Hepatocyte (in vitro differentiated cells): ENCODE measurements at regions not wholly inside any gene's neighbourhood (a gene's known extent, or its start where the extent isn't known, plus 50 kb on each side); places are given as distances from the start of the nearest gene placed in this dataset.

ENCODE experiments used
- CTCF ChIP-seq: fragments of 200-600 bp; sonication (generic); IDR thresholded peaks from 2 replicates; pipeline ENCODE4 v1.5.1; 2016; ENCODE audit warnings: antibody characterized with exemption, mild to moderate bottlenecking; ENCODE audit not compliant: poor library complexity
- EZH2 ChIP-seq: fragments of 200-600 bp; sonication (generic); IDR thresholded peaks from 2 replicates; pipeline ENCODE4 v1.6.1; 2016; ENCODE audit warnings: antibody characterized with exemption, mild to moderate bottlenecking, borderline replicate concordance
- EZH2phosphoT487 ChIP-seq: fragments of 200-600 bp; sonication (generic); IDR thresholded peaks from one replicate; pipeline ENCODE4 v1.6.1; 2018; ENCODE audit warnings: antibody characterized with exemption, mild to moderate bottlenecking, low read depth, moderate library complexity; ENCODE audit not compliant: unreplicated experiment, severe bottlenecking

DNA sequence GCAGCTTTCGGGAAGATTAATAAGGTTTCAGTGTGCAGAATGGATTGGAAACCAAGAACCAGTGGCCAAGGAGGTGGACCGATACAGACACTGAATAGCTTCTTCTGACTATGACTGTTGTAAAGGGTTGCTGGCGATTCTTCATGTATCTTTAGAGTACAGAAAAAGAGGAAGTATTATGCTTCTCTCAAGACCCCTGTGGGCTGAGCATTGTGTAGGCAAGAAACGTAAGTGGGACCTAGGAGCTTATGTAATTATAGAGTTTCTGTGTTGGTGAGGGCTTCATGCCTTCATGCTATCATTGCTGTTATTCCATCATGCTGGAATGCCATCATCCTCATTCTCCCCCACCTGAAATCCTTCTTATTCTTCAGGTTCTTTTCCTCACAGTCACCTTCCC, 105.4 kb upstream of the AKIRIN2 start:
- TF ChIP-seq EZH2 (no peak), CTCF (no peak), EZH2phosphoT487 (no peak)
